HUES6 (cell line): ENCODE measurements at regions not wholly inside any gene's neighbourhood (a gene's known extent, or its start where the extent isn't known, plus 50 kb on each side); places are given as distances from the start of the nearest gene placed in this dataset.

Experiments
- H3K27ac ChIP-seq: 2 replicates; pipeline ENCODE4 v1.7.0; 2013; ENCODE audit warnings: low read depth, mild to moderate bottlenecking, low read length, inconsistent platforms
- H3K27me3 ChIP-seq: 2 replicates; pipeline ENCODE4 v1.6.1; 2013; ENCODE audit warnings: low read length; ENCODE audit not compliant: control insufficient read depth, insufficient read depth
- H3K36me3 ChIP-seq: 2 replicates; pipeline ENCODE4 v1.6.1; 2013; ENCODE audit warnings: low read length; ENCODE audit not compliant: control insufficient read depth, insufficient read depth
- H3K4me1 ChIP-seq: 2 replicates; pipeline ENCODE4 v1.6.1; 2013; ENCODE audit warnings: low read length; ENCODE audit not compliant: control insufficient read depth, insufficient read depth
- H3K4me3 ChIP-seq: 2 replicates; pipeline ENCODE4 v1.5.1; 2013; ENCODE audit warnings: low read depth, low read length
- H3K9ac ChIP-seq: one replicate; pipeline ENCODE4 v1.6.1; 2013; ENCODE audit warnings: mild to moderate bottlenecking, low read length
- H3K9me3 ChIP-seq: 2 replicates; pipeline ENCODE4 v1.6.1; 2013; ENCODE audit warnings: low read depth, low read length; ENCODE audit not compliant: control insufficient read depth, insufficient read depth

DNA sequence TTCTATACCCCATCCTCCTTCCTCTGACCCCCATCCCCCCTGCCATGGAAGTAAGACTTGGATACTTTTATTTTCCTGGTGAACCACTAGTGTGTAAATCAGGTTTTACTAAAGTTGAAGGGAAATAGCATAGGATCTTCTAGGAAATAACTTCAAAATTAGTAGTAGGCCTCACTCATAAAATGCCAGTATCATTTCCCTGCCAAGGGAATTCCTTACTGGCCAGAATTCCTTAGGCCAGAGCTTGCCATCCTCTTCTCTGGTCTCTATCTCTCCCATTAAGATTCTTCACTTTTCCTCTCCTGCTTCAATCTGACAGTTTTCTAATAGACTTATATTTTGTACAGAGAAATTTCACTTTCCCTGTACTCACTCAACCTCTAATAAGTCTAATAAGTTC, 322.8 kb upstream of the TANK start:
- Histone ChIP-seq H3K9ac (no peak overlapping the region), H3K27ac (no peak overlapping the region), H3K9me3 (no peaks in the 10 kb centered on the region; the same call in 1 of the 2 replicates), H3K36me3 (no peaks in the 10 kb centered on the region), H3K4me3 (no peak overlapping the region), H3K27me3 (no peaks in the 10 kb centered on the region), H3K4me1 (no peaks in the 10 kb centered on the region)

DNA sequence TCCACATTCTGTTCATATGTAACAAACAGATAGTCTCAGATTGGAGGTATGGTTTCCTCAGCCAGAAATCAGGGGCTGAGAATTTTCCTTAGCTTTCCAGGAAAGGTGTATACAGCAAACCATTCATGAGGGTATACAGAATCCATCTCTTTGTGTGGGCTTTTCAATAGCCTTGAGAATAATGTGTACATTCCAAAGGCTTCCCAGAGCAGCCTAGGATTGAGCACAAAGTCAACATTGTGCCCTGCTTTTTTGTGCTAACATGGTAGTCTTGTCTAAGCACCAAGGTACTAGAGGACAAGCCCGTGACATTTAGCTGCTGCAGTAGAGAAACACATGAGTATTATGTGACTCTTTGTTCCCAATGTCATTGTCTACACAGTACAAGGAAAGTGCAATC, 322.1 kb upstream of the TANK start:
- no peaks in the 10 kb centered on the region; the same call in 1 of the 2 replicates for H3K9me3 ChIP-seq
- no peaks in the 10 kb centered on the region for H3K4me1 ChIP-seq
- H3K27ac ChIP-seq = no peak overlapping the region
- H3K9ac ChIP-seq = no peak overlapping the region
- no peaks in the 10 kb centered on the region for H3K36me3 ChIP-seq
- H3K4me3 ChIP-seq = no peak overlapping the region
- no peaks in the 10 kb centered on the region for H3K27me3 ChIP-seq

DNA sequence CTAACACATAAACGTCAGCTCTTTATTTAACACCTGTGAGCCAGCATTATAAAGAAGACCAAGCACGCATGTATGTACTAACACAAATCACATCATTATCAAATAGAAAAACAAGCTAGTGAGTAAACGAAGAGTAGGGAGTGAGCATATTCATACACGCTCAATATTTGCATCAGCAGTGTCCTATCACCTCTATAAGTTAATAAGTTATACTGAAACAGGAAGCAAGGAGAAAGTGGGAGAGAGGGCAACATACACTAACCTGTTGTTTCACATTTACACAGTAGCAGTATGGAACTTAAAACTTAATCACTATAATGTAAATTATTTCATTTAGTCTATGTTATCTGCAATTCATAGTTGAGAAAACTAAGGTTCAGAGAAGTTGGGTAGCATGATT, 321.5 kb upstream of the TANK start:
- Histone ChIP-seq H3K4me3 (no peak overlapping the region), H3K4me1 (no peaks in the 10 kb centered on the region), H3K9me3 (no peaks in the 10 kb centered on the region; the same call in 1 of the 2 replicates), H3K36me3 (no peaks in the 10 kb centered on the region), H3K27ac (no peak overlapping the region), H3K9ac (no peak overlapping the region), H3K27me3 (no peaks in the 10 kb centered on the region)

DNA sequence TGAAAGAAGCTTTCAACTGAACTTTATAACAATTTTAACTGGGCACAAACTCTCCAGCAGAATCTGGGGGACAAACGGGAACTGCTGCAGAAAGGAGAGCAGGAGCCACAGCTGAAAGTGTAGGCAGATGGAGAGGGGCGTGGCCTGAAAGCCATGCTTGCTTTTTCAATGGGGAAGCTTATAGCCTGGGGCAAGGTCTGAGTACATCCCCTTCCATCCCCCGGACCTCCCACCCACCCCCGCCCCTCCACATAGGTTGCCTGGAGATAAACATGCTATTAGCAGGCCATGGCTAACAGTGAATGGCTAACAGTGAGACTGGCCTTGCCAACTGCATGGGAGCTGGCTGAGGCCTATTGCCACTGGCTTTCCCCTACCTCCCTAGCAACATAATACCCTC, 317.9 kb upstream of the TANK start:
- Histone ChIP-seq H3K36me3 (no peaks in the 10 kb centered on the region), H3K9ac (no peak overlapping the region), H3K9me3 (no peaks in the 10 kb centered on the region; the same call in 1 of the 2 replicates), H3K4me3 (no peak overlapping the region), H3K4me1 (no peaks in the 10 kb centered on the region), H3K27ac (no peak overlapping the region), H3K27me3 (no peaks in the 10 kb centered on the region)

DNA sequence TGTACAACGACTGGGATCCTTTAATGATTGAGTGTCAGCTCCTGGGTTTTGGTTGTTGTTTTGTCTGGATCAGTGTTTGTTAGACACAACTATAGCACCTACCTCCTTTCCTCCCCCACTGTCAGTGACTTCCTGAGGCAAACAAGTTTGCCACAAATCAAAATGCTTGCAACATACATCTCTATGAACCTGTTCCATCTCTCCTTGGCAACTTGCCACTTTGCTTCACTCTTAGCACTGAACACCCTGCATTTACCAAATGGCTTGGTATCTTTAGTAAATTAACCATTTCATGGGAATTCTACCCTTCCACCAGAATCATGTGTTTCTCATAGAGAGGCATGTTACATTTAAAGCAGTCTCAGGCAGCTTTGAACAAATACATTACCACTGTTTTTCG, 301.1 kb upstream of the TANK start:
- H3K4me3 ChIP-seq = no peak overlapping the region
- H3K27ac ChIP-seq = no peak overlapping the region
- H3K9me3 ChIP-seq = no peaks in the 10 kb centered on the region
- H3K36me3 ChIP-seq = no peaks in the 10 kb centered on the region
- H3K9ac ChIP-seq = no peak overlapping the region
- no peaks in the 10 kb centered on the region for H3K4me1 ChIP-seq
- H3K27me3 ChIP-seq = no peaks in the 10 kb centered on the region

DNA sequence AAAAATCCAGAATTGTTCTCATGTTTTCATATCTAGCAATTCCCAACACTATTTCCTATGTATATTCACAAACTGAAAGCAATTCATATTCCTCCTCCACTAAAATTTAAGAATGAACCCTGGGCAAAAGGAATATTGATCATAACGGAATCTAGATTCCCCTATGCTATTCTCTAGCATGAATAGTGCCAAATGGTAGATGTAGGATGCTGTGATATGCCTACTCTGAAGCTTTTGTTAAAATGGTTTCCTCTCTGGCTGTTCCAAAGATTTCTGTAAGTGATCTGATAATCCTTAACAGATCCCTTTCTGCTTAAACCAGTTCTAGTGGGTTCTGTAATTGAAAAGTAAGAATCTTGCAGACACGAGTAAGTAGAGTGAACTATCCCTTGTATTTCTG, 298.0 kb upstream of the TANK start:
- Histone ChIP-seq H3K9me3 (no peaks in the 10 kb centered on the region), H3K4me1 (no peaks in the 10 kb centered on the region), H3K4me3 (no peak overlapping the region), H3K27me3 (no peaks in the 10 kb centered on the region), H3K36me3 (no peaks in the 10 kb centered on the region), H3K27ac (no peak overlapping the region), H3K9ac (no peak overlapping the region)

DNA sequence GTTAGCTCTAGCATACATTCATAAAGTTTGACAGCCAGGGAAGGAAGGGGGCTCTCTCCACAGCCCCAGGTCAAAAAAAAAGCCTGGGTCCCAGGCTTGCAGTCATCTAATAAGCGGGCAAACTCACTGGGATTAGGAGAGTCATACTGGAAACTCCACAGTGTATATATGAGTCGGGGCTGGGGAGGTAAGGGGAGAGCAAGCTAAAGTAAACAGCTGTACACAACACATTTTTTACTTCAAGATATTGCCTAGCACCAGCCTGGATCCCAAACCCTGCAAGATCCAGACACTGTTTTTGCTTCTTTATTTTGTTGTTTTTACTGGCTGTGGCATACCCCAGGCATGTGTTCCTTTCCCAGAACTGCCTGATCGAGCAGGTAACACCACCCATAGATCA, 291.3 kb upstream of the TANK start:
- no peaks in the 10 kb centered on the region for H3K27me3 ChIP-seq
- H3K27ac ChIP-seq = no peak overlapping the region
- H3K4me3 ChIP-seq = no peak overlapping the region
- no peak overlapping the region for H3K9ac ChIP-seq
- H3K9me3 ChIP-seq = no peaks in the 10 kb centered on the region
- H3K4me1 ChIP-seq = no peaks in the 10 kb centered on the region
- H3K36me3 ChIP-seq = no peaks in the 10 kb centered on the region

DNA sequence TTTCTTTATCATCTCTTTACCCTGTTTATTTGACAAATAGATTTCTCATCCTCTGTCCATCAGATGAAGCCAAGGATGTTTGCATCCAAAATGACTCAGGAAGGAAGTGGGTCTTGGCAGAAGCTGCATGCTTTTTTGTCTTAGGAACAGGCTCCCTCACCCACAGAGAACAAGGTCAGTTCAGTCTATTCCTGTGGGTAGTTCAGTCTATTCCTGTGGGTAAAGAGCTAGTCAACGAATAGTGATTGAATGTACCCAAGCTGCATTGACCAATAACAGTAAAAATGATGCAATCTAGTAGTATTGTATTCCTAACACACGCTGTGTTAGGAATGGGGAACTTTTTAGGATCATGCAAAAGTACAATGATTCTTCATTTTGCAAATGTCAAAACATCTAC, 290.8 kb upstream of the TANK start:
- Histone ChIP-seq H3K4me1 (no peaks in the 10 kb centered on the region), H3K27ac (no peak overlapping the region), H3K36me3 (no peaks in the 10 kb centered on the region), H3K9me3 (no peaks in the 10 kb centered on the region), H3K27me3 (no peaks in the 10 kb centered on the region), H3K4me3 (no peak overlapping the region), H3K9ac (no peak overlapping the region)

DNA sequence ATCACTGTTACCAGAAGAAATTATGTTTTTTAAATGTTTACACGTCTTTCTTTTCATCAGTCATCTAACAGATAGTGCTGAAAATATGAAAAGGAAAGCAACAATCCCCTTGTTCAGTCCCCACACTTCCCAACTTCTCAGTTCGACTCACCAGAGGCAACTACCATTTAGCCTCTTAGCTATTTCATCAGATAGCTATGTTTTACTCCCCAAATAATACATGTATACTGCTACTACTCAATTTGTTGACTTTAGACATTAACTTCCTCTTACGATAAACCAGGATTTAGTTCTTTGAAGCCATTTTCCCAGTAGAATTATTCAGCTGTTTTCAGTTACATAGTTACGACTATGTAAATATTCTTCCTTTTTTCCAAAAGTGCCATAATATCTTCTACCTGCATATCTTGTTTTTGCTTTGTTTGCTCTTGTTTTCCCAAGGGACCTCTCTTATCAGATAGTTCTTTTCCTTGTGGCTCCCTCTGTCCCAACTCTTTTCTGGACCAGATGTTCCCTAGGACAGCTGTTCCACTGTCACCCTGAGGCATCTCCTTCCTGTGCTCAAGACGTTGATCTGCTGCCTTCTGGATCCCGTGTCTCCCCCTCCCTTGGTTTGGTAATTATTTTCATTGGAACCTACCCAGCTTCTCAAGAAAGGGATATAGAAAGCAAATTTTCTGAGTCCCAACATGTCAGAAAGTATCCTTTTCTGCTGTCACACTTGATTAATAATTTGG, 289.3 kb upstream of the TANK start:
- no peaks in the 10 kb centered on the region for H3K9me3 ChIP-seq
- no peak overlapping the region for H3K27ac ChIP-seq
- H3K27me3 ChIP-seq = no peaks in the 10 kb centered on the region
- H3K36me3 ChIP-seq = no peaks in the 10 kb centered on the region
- H3K4me3 ChIP-seq = no peak overlapping the region
- H3K9ac ChIP-seq = no peak overlapping the region
- H3K4me1 ChIP-seq = no peaks in the 10 kb centered on the region

DNA sequence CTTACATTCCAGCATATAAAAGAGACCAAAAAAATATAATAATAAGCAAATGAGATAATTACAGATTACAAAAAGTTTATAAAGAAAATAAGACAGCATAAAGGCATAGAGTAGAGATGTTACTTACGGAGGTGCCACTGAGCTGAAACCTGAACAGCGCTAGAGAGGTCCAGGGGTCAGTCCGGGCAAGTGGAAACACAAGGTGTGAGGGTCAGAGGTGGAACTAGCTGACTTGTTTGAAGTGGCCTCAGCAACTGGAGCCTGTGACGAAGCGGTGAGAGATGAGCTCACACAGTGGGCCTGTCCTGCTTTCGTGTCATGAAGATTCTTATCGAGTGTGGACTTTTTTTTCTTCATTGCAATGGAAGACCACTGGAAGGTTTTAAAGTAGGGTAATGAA, 288.3 kb upstream of the TANK start:
- H3K4me1 ChIP-seq = no peaks in the 10 kb centered on the region
- no peak overlapping the region for H3K27ac ChIP-seq
- H3K9ac ChIP-seq = no peak overlapping the region
- H3K36me3 ChIP-seq = no peaks in the 10 kb centered on the region
- H3K9me3 ChIP-seq = no peaks in the 10 kb centered on the region
- no peak overlapping the region for H3K4me3 ChIP-seq
- no peaks in the 10 kb centered on the region for H3K27me3 ChIP-seq

DNA sequence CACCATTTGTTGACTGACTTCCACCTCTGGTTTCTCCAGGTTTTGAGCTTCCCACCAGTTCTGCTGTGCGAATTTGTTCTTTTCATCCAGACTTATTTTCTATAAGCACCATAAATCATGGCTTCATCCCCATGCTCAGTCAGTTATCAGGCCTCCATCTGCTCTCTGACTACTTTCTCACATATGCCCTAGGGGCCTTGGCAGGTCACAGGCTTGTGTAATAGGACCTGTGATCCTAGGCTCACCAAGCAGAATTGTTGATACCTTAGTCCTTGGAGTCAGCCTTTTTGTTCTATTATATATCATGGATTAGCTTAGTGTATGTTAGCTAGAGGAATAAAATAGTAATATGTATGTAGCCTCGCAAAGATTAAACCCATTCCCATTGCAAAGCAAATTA, 284.2 kb upstream of the TANK start:
- H3K27me3 ChIP-seq = no peaks in the 10 kb centered on the region
- no peak overlapping the region for H3K9ac ChIP-seq
- H3K36me3 ChIP-seq = no peaks in the 10 kb centered on the region
- no peak overlapping the region for H3K4me3 ChIP-seq
- H3K4me1 ChIP-seq = no peaks in the 10 kb centered on the region
- no peaks in the 10 kb centered on the region for H3K9me3 ChIP-seq
- H3K27ac ChIP-seq = no peak overlapping the region

DNA sequence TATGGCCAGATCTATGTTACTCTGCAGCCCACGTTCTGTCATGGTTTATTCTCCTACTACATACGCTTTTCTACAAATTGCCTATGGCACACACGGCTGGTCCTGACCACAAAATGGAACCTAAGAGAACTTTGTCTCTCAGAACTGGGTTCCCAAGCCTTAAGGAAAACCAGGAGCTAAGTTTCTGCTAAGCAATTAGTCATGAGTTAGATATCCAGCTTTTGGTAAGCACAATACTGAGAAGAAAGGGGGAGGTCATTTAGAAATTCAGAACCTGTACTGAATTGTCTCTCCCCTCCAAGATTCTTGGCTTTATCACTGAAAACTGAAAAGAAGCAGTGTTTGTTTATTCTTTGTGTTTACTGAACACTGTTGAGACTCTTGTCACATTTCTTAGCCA, 283.5 kb upstream of the TANK start:
- no peaks in the 10 kb centered on the region for H3K9me3 ChIP-seq
- H3K27me3 ChIP-seq = no peaks in the 10 kb centered on the region
- H3K9ac ChIP-seq = no peak overlapping the region
- H3K4me1 ChIP-seq = no peaks in the 10 kb centered on the region
- H3K36me3 ChIP-seq = no peaks in the 10 kb centered on the region
- no peak overlapping the region for H3K4me3 ChIP-seq
- H3K27ac ChIP-seq = no peak overlapping the region
